Spleen (tissue), 11 donors: ENCODE measurements at regions not wholly inside any gene's neighbourhood (a gene's known extent, or its start where the extent isn't known, plus 50 kb on each side); places are given as distances from the start of the nearest gene placed in this dataset.

ENCODE experiments used
- DNase-seq: peaks from one replicate; pipeline ENCODE4 v3.0.0-alpha.2; 2020
- H3K27ac ChIP-seq, 8 donors: fragments of 200-600 bp; sonication (generic) in 7 of 8; 1 replicate in 4 of 8; 2 replicates in 4 of 8; pipeline versions ENCODE4 v1.5.0 to v1.8.0; 2016 to 2021; ENCODE audit warnings: inconsistent platforms in 4 of 8, mild to moderate bottlenecking in 4 of 8, moderate library complexity in 1 of 8
- H3K27me3 ChIP-seq, 7 donors: fragments of 200-600 bp; sonication (generic) in 6 of 7; replicated peaks in 1 of 7; 1 replicate in 4 of 7; 2 replicates in 3 of 7; pipeline versions ENCODE4 v1.5.0 to v1.8.0; 2016 to 2021; ENCODE audit warnings: inconsistent platforms in 3 of 7, mild to moderate bottlenecking in 1 of 7
- H3K36me3 ChIP-seq, 6 donors: fragments of 200-600 bp; sonication (generic) in 5 of 6; 1 replicate in 4 of 6; 2 replicates in 2 of 6; pipeline versions ENCODE4 v1.5.0 to v1.8.0; 2016 to 2021; ENCODE audit warnings: inconsistent platforms in 2 of 6
- H3K4me1 ChIP-seq, 6 donors: fragments of 200-600 bp; sonication (generic) in 5 of 6; 1 replicate in 3 of 6; 2 replicates in 3 of 6; pipeline versions ENCODE4 v1.5.0 to v1.8.0; 2016 to 2021; ENCODE audit warnings: inconsistent platforms in 3 of 6
- H3K4me3 ChIP-seq, 8 donors: fragments of 200-600 bp; sonication (generic) in 7 of 8; 1 replicate in 4 of 8; 2 replicates in 4 of 8; pipeline versions ENCODE4 v1.5.0 to v1.8.0; 2016 to 2021; ENCODE audit warnings: inconsistent platforms in 4 of 8, mild to moderate bottlenecking in 4 of 8, moderate library complexity in 2 of 8
- H3K9me3 ChIP-seq, 8 donors: fragments of 200-600 bp; sonication (generic) in 7 of 8; 1 replicate in 4 of 8; 2 replicates in 4 of 8; pipeline versions ENCODE4 v1.5.0 to v1.8.0; 2016 to 2021; ENCODE audit warnings: inconsistent platforms in 4 of 8
- POLR2A ChIP-seq, 3 donors: fragments of 450-650 bp; IDR thresholded peaks; one replicate each; pipeline ENCODE4 v1.5.1; 2017; ENCODE audit warnings: antibody characterized with exemption in 3 of 3, mild to moderate bottlenecking in 1 of 3
- POLR2AphosphoS5 ChIP-seq, 3 donors: sonication (generic); formaldehyde crosslinking; IDR thresholded peaks; one replicate each; pipeline ENCODE4 v1.5.1; 2017; ENCODE audit warnings: antibody characterized with exemption in 3 of 3
- WGBS, 5 donors: extraction: QIAGEN DNeasy Blood & Tissue Kit in 3 of 5; methylation state at CpG; one replicate each; pipeline versions ENCODE4 v1.1.5 to v1.1.7; 2013 to 2018; 5-methylcytosine and 5-hydroxymethylcytosine counted together
- intact Hi-C: fragments of 100-400 bp; cut with DNase I; formaldehyde crosslinking; loops from one replicate; pipeline ENCODE4 v1.15.0; 2023; ENCODE audit warnings: low total_unique reads
- TF ChIP-seq, protein P1 (sequence below), 11 experiments: fragments of 200-600 bp in 7 of 11; fragments of 450-650 bp in 4 of 11; sonication (generic) in 4 of 11; IDR thresholded peaks in 8 of 11; conservative IDR thresholded peaks in 3 of 11; 1 replicate in 7 of 11; 2 replicates in 4 of 11; pipeline versions ENCODE4 v1.4.0 to v1.8.0; 2016 to 2021; ENCODE audit warnings: antibody characterized with exemption in 11 of 11, inconsistent platforms in 4 of 11, mild to moderate bottlenecking in 1 of 11
- donor health status: healthy with polysubstance abuse.
- donor health status: DM: no; HTN: no; CAD: no; lungs with moderate emphysema.
- donor health status: DM: no; HTN: no; CAD: no.
- donor health status: Bipolar disorder and iron deficiency.
- donor health status: healthy.
- donor health status: DM: no; HTN: no; CAD: no.
- donor health status: DM: yes; HTN: yes; CAD: no.

DNA sequence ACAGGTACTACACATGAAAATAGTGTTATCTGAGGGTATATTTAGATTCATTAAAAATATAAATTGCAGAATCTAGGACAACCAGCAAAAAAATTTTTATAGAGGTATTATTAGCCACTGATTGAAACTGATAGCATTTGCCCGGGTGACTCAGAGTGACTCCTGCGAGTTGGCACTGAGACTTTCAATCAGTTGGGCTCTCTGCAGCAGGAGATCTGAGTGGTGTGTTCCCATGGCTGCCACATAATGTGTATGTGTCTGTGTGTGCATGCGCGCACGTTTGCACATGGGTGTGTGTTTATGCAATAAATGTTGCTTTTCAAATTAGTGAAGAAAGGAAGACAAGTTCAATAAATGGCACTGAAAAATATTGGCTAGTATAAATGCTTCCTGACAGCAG is 100.1 kb upstream of the MRPS30 start:
- no peak for DNase-seq
- no peaks in the 10 kb centered on the region for H3K36me3 ChIP-seq
- WGBS, 5 donors, result 82 to 94% (median 88%) methylated on average over 5 of the region's 5 CpGs
- TF ChIP-seq, protein P1, sequence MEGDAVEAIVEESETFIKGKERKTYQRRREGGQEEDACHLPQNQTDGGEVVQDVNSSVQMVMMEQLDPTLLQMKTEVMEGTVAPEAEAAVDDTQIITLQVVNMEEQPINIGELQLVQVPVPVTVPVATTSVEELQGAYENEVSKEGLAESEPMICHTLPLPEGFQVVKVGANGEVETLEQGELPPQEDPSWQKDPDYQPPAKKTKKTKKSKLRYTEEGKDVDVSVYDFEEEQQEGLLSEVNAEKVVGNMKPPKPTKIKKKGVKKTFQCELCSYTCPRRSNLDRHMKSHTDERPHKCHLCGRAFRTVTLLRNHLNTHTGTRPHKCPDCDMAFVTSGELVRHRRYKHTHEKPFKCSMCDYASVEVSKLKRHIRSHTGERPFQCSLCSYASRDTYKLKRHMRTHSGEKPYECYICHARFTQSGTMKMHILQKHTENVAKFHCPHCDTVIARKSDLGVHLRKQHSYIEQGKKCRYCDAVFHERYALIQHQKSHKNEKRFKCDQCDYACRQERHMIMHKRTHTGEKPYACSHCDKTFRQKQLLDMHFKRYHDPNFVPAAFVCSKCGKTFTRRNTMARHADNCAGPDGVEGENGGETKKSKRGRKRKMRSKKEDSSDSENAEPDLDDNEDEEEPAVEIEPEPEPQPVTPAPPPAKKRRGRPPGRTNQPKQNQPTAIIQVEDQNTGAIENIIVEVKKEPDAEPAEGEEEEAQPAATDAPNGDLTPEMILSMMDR (IDR thresholded peaks at IDR 0.05 in 8 of 11, conservative IDR thresholded peaks at IDR 0.05 in 3 of 11), result no peak
- TF ChIP-seq POLR2AphosphoS5 (IDR thresholded peaks at IDR 0.05), result no peak
- no peak for TF ChIP-seq POLR2A (IDR thresholded peaks at IDR 0.05)
- no peaks in the 10 kb centered on the region for H3K4me1 ChIP-seq
- no peaks in the 10 kb centered on the region for H3K27me3 ChIP-seq
- H3K9me3 ChIP-seq, result no peaks in the 10 kb centered on the region
- no peak overlapping the region for H3K27ac ChIP-seq
- H3K4me3 ChIP-seq, result no peak overlapping the region
- intact Hi-C loops, result no loop called here

DNA sequence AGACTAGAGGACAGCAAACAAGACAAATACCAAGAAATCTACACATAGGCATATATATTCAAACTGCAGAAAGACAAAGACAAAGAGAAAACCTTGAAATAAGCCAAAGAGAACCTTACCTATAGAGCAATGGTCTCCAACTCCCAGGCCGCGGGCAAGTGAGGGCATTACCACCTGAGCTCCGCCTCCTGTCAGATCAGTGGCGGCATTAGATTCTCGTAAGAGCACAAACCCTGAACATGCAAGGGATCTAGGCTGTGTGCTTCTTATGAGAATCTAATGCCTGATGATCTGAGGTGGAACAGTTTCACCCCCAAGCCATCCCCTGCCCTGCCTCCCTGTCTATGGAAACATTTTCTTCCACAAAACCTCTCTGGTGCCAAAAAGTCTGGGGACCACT is 101.0 kb upstream of the MRPS30 start:
- TF ChIP-seq POLR2A (IDR thresholded peaks at IDR 0.05), result no peak
- TF ChIP-seq, protein P1 (IDR thresholded peaks at IDR 0.05 in 8 of 11, conservative IDR thresholded peaks at IDR 0.05 in 3 of 11), result no peak
- no peak for TF ChIP-seq POLR2AphosphoS5 (IDR thresholded peaks at IDR 0.05)
- Histone ChIP-seq H3K27ac (no peak overlapping the region), H3K4me1 (no peaks in the 10 kb centered on the region), H3K27me3 (no peaks in the 10 kb centered on the region), H3K9me3 (no peaks in the 10 kb centered on the region), H3K4me3 (no peak overlapping the region), H3K36me3 (no peaks in the 10 kb centered on the region)
- intact Hi-C loops, result no loop called here
- DNase-seq, result no peak
- WGBS, 5 donors, result 89 to 97% (median 93%) methylated on average over 5 of the region's 5 CpGs

GRCh38 chr5:44697025-44697424 is 111.7 kb upstream of the MRPS30 start:
- TF ChIP-seq, protein P1 (IDR thresholded peaks at IDR 0.05 in 8 of 11, conservative IDR thresholded peaks at IDR 0.05 in 3 of 11), result no peak
- TF ChIP-seq POLR2A (IDR thresholded peaks at IDR 0.05), result no peak
- no peak for TF ChIP-seq POLR2AphosphoS5 (IDR thresholded peaks at IDR 0.05)
- Histone ChIP-seq H3K4me1 (no peaks in the 10 kb centered on the region), H3K36me3 (no peaks in the 10 kb centered on the region), H3K9me3 (peaks cover 0 to 12% (median 2%) of the 10 kb centered on the region in 8 donors), H3K4me3 (no peak overlapping the region), H3K27me3 (no peaks in the 10 kb centered on the region), H3K27ac (no peak overlapping the region)
- intact Hi-C loops, result no loop called here
- DNase-seq, result no peak
- 57 to 74% (median 68%) methylated on average over 3 of the region's 3 CpGs for WGBS, 5 donors

- no peak overlapping the region for H3K27ac ChIP-seq
- WGBS, 5 donors, result 79 to 86% (median 84%) methylated on average over 6 of the region's 6 CpGs
- H3K27me3 ChIP-seq, result no peaks in the 10 kb centered on the region
- H3K4me1 ChIP-seq, result no peaks in the 10 kb centered on the region
- no peaks in the 10 kb centered on the region for H3K36me3 ChIP-seq
- TF ChIP-seq, protein P1 (IDR thresholded peaks at IDR 0.05 in 8 of 11, conservative IDR thresholded peaks at IDR 0.05 in 3 of 11), result no peak
- no peak for TF ChIP-seq POLR2A (IDR thresholded peaks at IDR 0.05)
- DNase-seq, result no peak
- peaks cover 0 to 12% (median 2%) of the 10 kb centered on the region in 8 donors for H3K9me3 ChIP-seq
- no peak overlapping the region for H3K4me3 ChIP-seq
- intact Hi-C loops, result no loop called here
Observed at GRCh38 chr5:44695259-44695658, 113.5 kb upstream of the MRPS30 start.
